Right renal pelvis (tissue), 4 donors: ENCODE measurements at regions not wholly inside any gene's neighbourhood (a gene's known extent, or its start where the extent isn't known, plus 50 kb on each side); places are given as distances from the start of the nearest gene placed in this dataset.
A peak's percentile ranks its signal among the peaks of the same experiment; 100 is the strongest.

ENCODE experiments used
- DNase-seq, 4 donors: peaks; one replicate each; pipeline ENCODE4 v3.0.0-alpha.2; 2013; ENCODE audit warnings: low read depth in 4 of 4, low spot score in 3 of 4, missing footprints in 1 of 4

DNA sequence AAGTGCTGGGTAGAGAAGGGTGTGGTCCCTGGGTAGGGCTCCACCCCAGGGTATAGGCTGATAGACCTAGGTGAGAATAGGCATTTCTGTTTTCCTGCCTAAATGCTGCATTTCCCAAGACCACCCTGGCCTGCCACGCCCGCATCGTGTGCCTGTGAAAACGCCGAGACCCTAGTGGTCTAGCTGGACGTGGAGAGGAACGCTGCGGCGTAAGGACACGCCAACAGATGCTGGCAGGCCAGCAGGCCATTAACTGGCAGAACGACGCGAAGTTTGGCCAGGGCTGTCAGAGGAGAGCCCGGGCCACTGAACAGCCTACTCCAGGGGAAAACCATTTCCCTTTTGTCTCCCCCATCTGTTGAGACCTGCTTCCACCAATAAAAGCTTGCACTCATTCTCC, 373.2 kb upstream of the FIGN start:
- no peak for DNase-seq

DNA sequence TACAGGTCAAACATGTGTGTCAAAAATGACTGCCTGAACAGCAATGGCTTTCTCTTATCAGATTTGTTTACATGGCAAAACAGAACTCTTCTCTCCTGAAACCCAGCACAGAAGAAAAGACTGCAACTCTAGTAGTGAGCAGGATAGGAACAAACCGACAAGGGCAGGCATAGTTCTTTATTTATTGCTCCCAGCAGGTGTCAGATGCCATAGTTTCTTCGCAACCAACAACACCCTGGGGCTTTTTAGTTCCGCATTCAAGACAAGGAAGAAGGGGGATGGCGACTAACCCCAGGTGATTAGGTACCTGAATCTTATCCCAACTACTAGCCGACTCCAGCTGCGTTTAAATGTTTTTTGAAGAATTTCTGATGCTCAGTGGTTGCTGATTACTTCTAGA, 367.5 kb upstream of the FIGN start:
- no peak for DNase-seq

DNA sequence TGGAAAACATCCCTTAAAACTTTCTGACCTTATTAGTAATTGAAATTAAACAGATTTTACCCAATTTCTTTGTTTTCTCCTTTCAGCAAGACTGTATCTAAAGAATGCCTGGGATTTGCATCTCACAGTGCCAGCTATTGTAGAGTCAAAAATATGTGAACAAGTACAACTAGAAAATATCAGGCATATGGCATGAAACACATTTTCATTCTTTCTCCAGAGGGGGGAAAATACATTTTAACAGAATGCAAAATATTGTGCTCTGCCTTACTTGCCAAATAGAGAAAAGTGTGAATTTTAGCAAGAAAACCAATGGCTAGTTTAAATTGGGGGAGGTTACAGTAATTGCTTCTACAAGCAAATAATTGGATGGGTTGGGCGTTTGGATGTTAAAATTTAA, 366.6 kb upstream of the FIGN start:
- no peak for DNase-seq

DNA sequence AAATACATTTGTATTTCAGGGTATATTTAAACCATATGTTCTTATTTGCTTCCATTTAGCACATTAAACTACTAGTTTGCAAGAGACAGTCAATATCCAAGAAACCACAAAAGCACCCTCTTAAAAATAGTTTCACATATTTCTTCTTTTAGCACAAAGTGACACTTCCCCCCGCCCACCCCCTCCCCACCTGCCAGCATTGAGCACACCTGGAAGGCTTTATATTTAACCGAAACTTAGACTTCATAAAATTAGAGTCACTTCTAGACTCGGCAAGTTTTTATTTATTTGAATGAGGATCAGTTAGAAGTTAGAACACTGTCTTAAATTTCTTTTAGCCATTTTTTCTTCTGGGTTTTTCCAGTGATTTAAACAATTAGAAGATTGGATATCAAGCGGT, 355.9 kb upstream of the FIGN start:
- no peak for DNase-seq

DNA sequence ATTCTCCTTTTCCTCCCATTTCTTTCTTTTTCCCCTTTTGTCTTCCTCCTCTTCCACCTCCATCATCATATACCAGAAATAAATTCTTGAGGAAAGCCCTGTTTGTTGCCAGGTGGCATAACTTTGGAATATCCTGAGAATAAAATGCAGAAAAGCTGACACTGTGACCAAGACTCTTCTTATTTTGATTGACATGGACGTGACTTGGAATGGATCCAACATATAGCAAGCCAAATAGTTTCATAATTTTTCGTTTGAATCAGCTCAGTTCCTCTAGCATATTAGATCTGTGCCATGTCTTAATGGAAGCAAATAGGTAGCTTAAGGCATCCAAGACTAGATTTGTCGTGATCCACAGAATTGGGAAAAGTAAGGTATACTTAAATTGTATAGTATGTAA, 354.7 kb upstream of the FIGN start:
- DNase-seq: no peak

DNA sequence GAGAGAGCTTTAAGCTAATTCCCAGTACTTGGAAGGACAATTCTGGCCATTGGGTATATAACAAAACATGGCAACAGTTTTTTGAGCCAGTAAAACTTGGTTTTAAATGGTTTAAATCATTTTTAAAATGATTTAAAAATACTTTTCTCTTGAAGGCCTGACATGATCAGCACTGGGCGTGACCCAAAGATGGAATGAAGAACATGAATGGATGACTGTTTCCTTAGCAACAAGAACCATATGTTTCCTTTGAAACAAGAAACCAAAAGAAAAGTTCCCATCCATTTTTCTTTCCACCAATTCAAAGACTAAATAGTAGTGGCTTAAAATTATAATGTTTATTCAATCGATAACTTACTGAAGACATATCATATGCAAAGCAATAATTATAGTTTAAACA, 348.3 kb upstream of the FIGN start:
- DNase-seq: no peak

DNA sequence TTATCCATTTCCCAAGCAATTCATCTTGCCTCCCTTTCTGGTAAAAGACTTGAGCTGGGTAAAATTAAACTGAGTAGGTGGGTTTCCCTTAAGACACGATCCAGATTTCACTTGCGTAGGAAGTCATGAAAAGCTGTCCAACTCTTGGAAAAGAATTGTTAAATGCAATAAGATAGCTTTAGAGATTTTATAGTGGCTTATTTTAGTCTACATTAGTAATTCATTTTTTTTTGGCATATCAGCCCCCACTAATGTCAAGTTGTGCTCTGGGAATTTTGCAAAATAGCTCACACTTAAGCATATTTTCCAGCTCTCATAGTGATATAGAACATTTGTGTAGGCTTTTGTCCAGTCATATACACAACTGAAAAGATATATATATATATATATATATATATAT, 344.7 kb upstream of the FIGN start:
- DNase-seq: peak in 1 of 4 donors; percentile 40

DNA sequence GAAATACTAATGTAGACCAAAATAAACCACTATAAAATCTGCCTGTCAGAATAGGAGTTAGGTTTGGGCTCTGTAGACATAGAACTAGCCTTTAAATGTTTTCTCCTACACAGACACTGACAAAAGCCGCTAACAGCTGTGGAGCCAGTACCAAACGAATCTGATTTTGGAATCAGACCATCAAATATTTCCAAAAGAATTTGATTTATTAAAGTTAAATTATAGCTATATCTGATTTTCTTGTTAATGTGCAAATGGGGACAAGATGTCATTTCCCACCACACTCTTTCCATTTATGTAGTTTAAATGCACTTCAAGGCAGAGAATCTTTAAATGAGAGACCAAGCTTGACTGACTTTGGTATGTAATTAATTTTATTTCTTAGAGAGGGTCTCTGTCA, 343.4 kb upstream of the FIGN start:
- no peak for DNase-seq

DNA sequence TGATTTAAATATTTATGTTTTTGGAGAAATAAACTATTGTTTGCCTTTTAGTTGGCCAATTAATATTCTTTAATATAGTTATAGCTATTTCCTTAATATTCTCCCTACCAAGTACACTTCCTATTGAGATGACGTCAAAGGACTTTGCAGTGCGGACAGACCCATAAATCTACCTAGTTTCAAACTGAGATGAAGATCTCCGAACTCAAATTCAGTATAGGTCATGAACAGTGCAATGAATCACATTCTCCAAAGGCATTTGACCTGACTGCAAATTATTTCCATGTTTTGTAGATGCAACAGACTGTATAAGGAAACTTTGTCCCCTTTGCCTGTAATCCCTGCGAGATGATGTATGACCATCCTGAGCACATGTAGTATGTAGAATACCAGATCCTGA, 342.6 kb upstream of the FIGN start:
- no peak for DNase-seq

DNA sequence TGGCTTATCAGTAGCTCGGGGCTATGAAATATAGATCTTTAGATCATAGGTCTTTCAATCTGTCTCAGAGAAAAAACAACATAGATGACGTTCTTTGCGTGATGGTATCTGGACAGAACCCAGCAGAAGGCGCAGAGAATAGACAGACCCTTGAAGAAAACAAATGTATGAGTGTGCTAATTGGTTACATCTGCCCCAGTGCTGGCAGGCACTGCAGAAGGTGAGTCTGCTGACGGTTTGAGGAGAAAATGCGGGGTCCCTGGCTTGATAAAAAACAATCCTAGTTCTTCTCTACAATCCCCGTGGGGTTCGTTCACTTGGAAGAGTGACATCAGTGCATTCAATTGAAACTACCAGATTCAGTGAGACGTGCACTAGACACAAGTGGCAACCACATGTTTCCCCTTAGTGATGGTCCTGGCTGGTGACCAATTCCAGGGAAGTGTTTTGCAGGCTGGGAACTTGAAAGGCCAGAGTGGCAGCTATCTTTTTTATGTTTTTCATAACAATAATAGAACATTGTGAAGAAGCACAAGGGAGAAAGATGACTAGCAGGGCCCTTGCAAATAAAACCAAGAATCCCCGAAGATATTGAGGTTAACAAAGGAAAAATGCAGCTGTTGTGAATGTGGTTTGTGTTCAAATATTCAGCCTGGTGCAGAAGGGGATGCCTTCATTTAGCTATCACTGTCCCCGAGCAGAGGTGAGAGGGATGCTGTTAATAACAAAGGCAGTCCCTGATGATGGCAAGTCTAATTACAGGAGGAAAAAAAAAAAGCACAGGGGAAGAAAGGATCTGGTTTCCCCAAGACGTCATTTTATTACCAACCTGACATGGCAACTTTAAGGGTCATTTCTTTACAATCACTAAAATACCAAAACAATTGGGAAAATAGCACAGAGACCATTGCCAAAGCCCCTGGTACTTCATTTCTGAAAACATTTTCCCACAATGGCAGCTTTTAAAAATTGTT, 337.6 kb upstream of the FIGN start:
- no peak for DNase-seq

DNA sequence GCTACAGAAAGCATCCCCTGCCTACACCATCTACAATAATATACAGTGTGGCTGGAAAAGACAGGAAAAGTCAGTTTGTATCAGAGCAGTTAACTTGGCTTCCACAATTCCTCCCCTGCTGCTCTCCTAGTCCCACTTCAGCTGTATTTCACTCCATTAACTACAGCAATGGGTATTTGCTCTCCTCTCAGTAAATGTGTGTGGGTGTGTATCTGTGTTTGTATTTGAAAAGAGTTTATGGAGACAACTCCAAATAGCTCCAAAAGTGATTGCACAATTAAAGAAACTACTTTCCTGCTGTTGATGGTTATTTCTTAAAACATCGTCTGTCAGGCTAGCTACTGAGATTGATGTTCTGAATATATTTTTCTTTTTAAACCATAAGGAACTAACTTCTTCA, 333.7 kb upstream of the FIGN start:
- no peak for DNase-seq

DNA sequence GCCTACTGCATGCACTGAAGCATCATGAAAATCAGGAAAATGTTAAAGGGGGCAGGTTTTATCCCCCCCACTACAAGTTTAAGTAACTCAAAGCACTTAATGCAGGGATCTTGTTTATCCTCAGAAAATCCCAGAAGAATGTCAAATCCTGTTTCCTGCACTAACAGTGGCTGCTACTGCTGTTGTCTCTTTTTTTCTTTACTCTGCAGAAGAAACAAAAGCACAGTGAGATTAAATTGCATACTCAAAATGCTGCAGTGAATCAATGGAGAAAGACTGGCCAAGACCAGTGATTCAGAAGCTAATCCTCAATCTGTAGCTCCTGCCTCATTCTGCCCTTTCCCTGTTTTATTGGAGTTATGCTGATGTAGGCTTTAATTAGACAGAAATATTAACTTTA, 332.3 kb upstream of the FIGN start:
- no peak for DNase-seq

DNA sequence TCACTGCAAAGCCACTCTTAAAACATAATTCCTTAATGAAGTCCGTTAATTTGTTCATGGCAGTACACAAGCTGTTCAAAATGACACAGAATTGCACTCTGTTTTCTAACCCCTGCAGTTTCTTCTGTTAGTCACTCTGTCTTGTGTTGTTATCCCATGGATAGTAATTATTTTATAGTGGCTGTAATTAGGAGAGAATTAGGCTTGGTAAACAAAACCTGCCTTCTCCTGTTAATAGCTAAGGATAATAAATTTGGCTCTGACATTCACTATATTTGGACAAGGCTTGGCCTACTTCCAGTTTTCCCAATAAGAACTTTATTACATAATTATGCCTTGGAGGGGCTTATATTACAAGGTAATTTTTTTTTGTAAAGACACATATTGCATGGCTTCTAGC, 330.3 kb upstream of the FIGN start:
- DNase-seq: no peak

DNA sequence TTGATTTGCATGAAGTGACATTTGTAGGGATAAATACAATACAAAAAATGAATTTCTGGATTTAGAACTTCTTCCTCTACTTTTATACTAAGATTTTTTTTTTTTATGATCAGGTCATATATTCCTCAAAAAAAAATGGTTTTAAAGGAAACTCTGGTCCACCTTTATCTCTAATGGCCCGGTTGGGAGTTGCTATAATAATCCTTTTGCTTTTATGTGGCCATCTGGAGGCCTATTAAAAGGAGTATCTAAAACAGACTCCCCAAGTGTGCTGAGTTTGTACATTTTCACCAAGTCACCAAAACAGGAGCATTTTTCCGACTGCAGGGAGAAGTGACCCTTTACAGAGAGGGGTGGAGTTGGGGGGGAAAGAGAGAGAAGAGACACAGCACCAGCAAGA, 329.2 kb upstream of the FIGN start:
- no peak for DNase-seq

DNA sequence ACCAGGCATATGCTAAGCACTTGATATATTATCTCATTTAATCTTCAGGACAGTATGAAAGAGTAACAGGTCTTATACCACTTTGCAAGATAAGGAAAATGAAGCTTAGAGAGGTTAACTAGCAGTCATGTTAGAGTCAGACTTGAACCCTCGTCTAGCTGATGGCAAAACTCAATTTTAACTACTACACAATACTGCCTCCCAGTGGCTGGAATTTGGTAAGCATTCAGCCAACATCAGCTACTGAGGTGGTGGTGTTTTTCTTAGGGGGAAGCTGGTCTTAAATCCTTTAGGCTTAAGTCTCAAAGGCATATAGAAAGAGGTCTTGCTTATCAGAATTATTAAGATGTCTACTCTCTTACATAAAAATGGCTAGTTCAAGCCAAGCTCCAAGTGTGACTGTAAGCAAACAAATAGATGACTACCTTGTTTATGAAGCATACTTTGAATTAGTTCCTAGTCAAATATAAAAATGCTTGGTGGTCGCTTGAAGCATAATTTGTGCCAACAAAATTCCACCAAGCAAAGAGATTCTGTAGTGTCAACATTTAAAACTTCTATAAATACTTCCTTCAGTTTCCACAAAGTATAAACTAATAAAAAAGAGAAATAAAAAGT, 325.4 kb upstream of the FIGN start:
- no peak for DNase-seq

DNA sequence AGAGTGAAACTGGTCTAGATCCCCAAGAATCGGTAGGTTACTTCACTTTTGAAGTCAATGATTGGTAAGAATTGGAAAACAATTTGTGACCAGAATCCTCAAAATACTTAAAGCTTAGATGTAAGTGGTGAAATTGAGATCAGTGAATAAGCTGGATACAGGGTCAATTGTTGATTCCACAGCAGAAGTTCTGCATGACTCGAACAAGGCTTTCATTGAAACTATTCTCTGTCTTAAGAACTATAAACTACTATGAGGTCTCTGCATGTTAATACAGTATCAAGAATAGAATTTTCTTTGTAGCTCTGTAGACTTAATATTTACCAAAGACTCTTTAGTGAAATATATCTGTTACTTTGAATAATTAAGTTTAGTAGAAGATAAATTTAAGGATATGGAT, 324.2 kb upstream of the FIGN start:
- no peak for DNase-seq

DNA sequence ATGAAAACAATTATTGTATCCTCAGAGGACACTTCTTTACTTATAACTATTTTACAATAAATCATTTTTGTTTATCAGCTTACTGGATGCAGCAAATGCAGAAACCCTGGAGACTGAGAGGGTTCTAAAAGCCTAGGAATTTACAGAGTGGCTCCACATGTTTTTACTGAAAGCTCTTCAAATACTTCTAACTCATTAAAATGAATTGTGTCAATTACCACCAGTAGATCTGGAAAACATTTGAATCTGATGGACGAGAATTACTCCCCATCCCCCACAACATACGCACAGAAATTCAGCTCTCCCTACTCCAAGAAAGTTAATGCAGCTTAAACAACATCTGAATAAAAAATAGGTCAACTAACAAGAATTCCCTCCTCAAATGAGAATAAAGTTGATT, 319.8 kb upstream of the FIGN start:
- no peak for DNase-seq

DNA sequence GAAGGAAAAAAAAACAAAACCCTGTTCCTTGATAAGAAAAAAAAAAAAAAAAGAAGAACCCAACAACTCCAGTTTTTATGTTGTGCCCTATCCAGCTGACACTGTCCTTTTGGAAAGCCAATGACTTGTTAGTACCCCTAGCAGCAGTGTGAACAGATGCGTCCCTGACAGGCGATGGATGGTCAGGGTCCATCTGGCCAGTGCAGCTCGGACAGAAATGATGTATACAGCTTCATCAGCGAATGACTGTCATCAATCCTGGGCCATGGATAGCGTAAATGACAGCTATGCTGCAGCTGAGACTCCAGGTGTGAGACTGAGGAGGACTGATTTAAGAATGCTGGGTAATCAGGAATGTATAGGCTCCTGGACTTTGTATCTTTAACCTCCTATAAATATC, 318.8 kb upstream of the FIGN start:
- no peak for DNase-seq

DNA sequence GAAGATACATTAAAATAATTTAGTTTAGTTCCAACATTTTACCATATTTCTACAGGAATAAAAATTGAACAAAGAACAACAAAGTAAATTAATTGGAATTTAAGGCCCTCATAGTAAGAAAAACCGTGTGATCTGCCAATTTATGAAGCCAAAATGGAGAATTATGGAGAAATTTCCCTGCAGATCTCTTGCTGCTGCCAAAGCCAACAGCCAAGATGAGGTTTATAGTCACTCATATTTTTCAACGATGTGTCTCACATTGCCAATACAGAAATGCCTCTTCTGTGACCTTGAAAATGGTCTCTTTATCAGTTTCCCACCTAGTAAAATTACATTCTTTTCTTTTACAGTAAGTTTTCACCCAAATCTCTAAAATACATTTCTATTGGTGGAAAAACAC, 317.2 kb upstream of the FIGN start:
- no peak for DNase-seq

DNA sequence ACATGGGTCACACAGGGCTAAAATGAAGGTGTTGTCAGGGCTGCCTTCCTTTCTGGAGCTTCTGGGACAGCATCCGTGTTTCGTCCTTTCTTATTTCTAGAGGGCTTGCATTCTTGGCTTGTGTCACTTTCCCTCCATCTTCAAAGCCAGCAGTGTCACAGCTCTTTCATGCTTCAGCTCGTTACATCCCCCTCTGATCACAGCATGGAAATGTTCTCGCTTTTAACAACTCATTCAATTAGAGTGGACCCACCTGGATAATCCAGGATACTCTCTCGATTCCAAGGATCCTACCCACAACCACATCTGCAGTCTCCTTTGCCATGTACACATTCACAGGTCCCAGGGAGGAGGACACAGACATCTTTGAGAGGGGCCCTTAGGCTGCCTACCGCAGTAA, 316.2 kb upstream of the FIGN start:
- no peak for DNase-seq

DNA sequence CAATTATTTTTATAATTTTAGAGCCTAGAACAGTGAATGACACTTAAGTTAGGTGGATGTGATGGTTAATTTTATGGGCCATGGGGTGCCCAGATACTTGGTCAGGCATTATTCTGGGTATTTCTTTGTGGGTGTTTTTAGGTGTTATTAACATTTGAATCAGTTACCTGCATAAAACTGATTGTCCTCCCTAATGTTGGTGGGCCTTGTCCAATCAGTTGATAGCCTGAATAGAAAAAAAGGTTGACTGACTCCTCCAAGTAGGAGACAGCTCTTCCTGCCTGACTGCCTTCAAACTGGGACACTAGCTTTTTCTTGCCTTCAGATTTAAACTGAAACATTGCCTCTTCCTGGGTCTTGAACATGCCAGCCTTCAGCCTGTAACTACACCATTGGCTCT, 312.9 kb upstream of the FIGN start:
- no peak for DNase-seq

DNA sequence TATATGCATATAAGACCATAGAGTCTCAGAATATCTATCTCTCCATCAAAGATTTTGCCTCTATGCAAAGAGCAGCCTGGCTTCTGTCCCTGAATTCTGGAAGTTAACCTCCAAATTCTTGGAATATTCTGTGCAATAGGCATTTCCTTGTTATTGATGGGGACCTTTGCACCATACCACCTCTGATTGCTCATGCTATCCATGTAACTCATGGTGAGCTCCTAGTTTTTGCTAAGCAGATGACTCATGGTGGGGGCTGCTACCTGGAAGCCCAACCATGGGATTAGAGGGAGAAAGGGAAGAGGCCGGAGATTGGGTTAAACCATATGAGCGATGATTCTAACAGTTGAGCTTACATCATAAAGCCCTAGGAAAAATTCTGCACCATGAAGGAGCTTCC, 310.2 kb upstream of the FIGN start:
- DNase-seq: no peak
